ENCODE measurements at regions not wholly inside any gene's neighbourhood (a gene's known extent, or its start where the extent isn't known, plus 50 kb on each side); places are given as distances from the start of the nearest gene placed in this dataset.

- TF ChIP-seq ZFP30 (CRISPR knock-in tag; IDR thresholded peaks at IDR 0.05) (no peak), ARNTL (CRISPR knock-in tag; IDR thresholded peaks at IDR 0.05; ENCODE audit: borderline replicate concordance, low read depth) (no peak), CSRNP3 (CRISPR knock-in tag; IDR thresholded peaks at IDR 0.05) (no peak), PATZ1 (CRISPR knock-in tag; IDR thresholded peaks at IDR 0.05; ENCODE audit: borderline replicate concordance) (no peak), TCF4 (CRISPR knock-in tag; IDR thresholded peaks at IDR 0.05; ENCODE audit: borderline replicate concordance) (no peak), ISL1 (CRISPR knock-in tag; IDR thresholded peaks at IDR 0.05) (no peak), ZFP3 (CRISPR knock-in tag; IDR thresholded peaks at IDR 0.05) (no peak), PPARA (CRISPR knock-in tag; IDR thresholded peaks at IDR 0.05; ENCODE audit: borderline replicate concordance) (no peak)
Observed at GRCh38 chr11:134584706-134585445, 172.8 kb upstream of the B3GAT1 start.
